ENCODE measurements at regions not wholly inside any gene's neighbourhood (a gene's known extent, or its start where the extent isn't known, plus 50 kb on each side); places are given as distances from the start of the nearest gene placed in this dataset.

DNA sequence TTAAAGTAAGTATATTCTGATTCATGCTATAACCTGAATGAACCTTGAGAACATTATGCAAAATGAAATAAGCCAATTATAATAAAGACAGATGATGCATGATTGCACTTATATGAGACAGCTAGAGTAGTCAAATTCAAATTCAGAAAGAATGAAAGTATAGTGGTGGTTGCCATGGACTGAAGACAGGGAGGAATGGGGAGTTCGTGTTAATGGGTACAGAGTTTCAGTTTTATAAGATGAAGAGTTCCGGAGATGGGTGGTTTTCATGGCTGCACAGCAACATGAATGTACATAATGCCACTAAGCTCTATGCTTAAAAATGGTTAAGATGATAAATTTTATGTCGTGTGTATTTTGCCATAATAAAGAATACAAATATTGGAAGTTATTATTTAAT is 751.2 kb downstream of the TSN start:
- Histone ChIP-seq H3K9me3 (ENCODE audit: control insufficient read depth, insufficient read depth, low read length) (no peaks in the 10 kb centered on the region), H3K36me3 (ENCODE audit: control insufficient read depth, low read length) (no peaks in the 10 kb centered on the region), H3F3A (ENCODE audit: control insufficient read depth, insufficient read depth) (no peaks in the 10 kb centered on the region), H3K27ac (ENCODE audit: low read depth, low read length) (no peak overlapping the region), H3K79me2 (ENCODE audit: control insufficient read depth, low read length) (no peaks in the 10 kb centered on the region), H3K9me2 (replicated peaks; ENCODE audit: control insufficient read depth, low read length) (no peaks in the 10 kb centered on the region), H3K4me3 (ENCODE audit: low read length) (no peak overlapping the region), H4K20me1 (ENCODE audit: control insufficient read depth, insufficient read depth, low read depth, low read length) (no peaks in the 10 kb centered on the region), H3K4me2 (ENCODE audit: low read length) (no peak overlapping the region), H3K4me1 (ENCODE audit: control insufficient read depth, low read length) (no peaks in the 10 kb centered on the region), H3K27me3 (ENCODE audit: control insufficient read depth, low read length) (peaks cover 4% of the 10 kb centered on the region; the same call in 1 of the 2 replicates)
- TF ChIP-seq EZH2phosphoT487 (IDR thresholded peaks at IDR 0.05; ENCODE audit: borderline replicate concordance, low read length) = no peak
- TF ChIP-seq, protein P1, sequence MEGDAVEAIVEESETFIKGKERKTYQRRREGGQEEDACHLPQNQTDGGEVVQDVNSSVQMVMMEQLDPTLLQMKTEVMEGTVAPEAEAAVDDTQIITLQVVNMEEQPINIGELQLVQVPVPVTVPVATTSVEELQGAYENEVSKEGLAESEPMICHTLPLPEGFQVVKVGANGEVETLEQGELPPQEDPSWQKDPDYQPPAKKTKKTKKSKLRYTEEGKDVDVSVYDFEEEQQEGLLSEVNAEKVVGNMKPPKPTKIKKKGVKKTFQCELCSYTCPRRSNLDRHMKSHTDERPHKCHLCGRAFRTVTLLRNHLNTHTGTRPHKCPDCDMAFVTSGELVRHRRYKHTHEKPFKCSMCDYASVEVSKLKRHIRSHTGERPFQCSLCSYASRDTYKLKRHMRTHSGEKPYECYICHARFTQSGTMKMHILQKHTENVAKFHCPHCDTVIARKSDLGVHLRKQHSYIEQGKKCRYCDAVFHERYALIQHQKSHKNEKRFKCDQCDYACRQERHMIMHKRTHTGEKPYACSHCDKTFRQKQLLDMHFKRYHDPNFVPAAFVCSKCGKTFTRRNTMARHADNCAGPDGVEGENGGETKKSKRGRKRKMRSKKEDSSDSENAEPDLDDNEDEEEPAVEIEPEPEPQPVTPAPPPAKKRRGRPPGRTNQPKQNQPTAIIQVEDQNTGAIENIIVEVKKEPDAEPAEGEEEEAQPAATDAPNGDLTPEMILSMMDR (IDR thresholded peaks at IDR 0.05; ENCODE audit: low read depth, low read length, poor library complexity, severe bottlenecking) = no peak

- Histone ChIP-seq H3K27ac (ENCODE audit: low read depth, low read length) (no peak overlapping the region), H3K79me2 (ENCODE audit: control insufficient read depth, low read length) (no peaks in the 10 kb centered on the region), H3K9me3 (ENCODE audit: control insufficient read depth, insufficient read depth, low read length) (no peaks in the 10 kb centered on the region), H3K27me3 (ENCODE audit: control insufficient read depth, low read length) (peaks cover 4% of the 10 kb centered on the region; the same call in 1 of the 2 replicates), H3K4me2 (ENCODE audit: low read length) (no peak overlapping the region), H3F3A (ENCODE audit: control insufficient read depth, insufficient read depth) (no peaks in the 10 kb centered on the region), H3K36me3 (ENCODE audit: control insufficient read depth, low read length) (no peaks in the 10 kb centered on the region), H3K9me2 (replicated peaks; ENCODE audit: control insufficient read depth, low read length) (no peaks in the 10 kb centered on the region), H3K4me1 (ENCODE audit: control insufficient read depth, low read length) (no peaks in the 10 kb centered on the region), H3K4me3 (ENCODE audit: low read length) (no peak overlapping the region), H4K20me1 (ENCODE audit: control insufficient read depth, insufficient read depth, low read depth, low read length) (no peaks in the 10 kb centered on the region)
- TF ChIP-seq, protein P1 (IDR thresholded peaks at IDR 0.05; ENCODE audit: low read depth, low read length, poor library complexity, severe bottlenecking) = no peak
- no peak for TF ChIP-seq EZH2phosphoT487 (IDR thresholded peaks at IDR 0.05; ENCODE audit: borderline replicate concordance, low read length)
Measured at GRCh38 chr2:122507261-122507660, 751.8 kb downstream of the TSN start.

- Histone ChIP-seq H3K79me2 (ENCODE audit: control insufficient read depth, low read length) (no peaks in the 10 kb centered on the region), H4K20me1 (ENCODE audit: control insufficient read depth, insufficient read depth, low read depth, low read length) (no peaks in the 10 kb centered on the region), H3K9me3 (ENCODE audit: control insufficient read depth, insufficient read depth, low read length) (no peaks in the 10 kb centered on the region), H3K36me3 (ENCODE audit: control insufficient read depth, low read length) (no peaks in the 10 kb centered on the region), H3F3A (ENCODE audit: control insufficient read depth, insufficient read depth) (no peaks in the 10 kb centered on the region), H3K4me2 (ENCODE audit: low read length) (no peak overlapping the region), H3K4me3 (ENCODE audit: low read length) (no peak overlapping the region), H3K9me2 (replicated peaks; ENCODE audit: control insufficient read depth, low read length) (no peaks in the 10 kb centered on the region), H3K4me1 (ENCODE audit: control insufficient read depth, low read length) (no peaks in the 10 kb centered on the region), H3K27ac (ENCODE audit: low read depth, low read length) (no peak overlapping the region), H3K27me3 (ENCODE audit: control insufficient read depth, low read length) (no peaks in the 10 kb centered on the region)
- TF ChIP-seq, protein P1 (IDR thresholded peaks at IDR 0.05; ENCODE audit: low read depth, low read length, poor library complexity, severe bottlenecking) = no peak
- TF ChIP-seq EZH2phosphoT487 (IDR thresholded peaks at IDR 0.05; ENCODE audit: borderline replicate concordance, low read length) = no peak
Measured at GRCh38 chr2:122512091-122512490, 756.6 kb downstream of the TSN start.
